ENCODE measurements at regions not wholly inside any gene's neighbourhood (a gene's known extent, or its start where the extent isn't known, plus 50 kb on each side); places are given as distances from the start of the nearest gene placed in this dataset.
"Not testable (repeated sequence)": the region's sequence is repeated elsewhere in the genome, so short reads cannot be mapped to it uniquely, and the experiment has no call there.

- no peaks in the 10 kb centered on the region for H3K27me3 ChIP-seq (ENCODE audit: control insufficient read depth, insufficient read depth, low read length)
- TF ChIP-seq, protein P1, sequence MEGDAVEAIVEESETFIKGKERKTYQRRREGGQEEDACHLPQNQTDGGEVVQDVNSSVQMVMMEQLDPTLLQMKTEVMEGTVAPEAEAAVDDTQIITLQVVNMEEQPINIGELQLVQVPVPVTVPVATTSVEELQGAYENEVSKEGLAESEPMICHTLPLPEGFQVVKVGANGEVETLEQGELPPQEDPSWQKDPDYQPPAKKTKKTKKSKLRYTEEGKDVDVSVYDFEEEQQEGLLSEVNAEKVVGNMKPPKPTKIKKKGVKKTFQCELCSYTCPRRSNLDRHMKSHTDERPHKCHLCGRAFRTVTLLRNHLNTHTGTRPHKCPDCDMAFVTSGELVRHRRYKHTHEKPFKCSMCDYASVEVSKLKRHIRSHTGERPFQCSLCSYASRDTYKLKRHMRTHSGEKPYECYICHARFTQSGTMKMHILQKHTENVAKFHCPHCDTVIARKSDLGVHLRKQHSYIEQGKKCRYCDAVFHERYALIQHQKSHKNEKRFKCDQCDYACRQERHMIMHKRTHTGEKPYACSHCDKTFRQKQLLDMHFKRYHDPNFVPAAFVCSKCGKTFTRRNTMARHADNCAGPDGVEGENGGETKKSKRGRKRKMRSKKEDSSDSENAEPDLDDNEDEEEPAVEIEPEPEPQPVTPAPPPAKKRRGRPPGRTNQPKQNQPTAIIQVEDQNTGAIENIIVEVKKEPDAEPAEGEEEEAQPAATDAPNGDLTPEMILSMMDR (IDR thresholded peaks at IDR 0.05), result no peak
- H3K4me2 ChIP-seq (ENCODE audit: low read length), result no peak overlapping the region
- H3K79me2 ChIP-seq, result no peaks in the 10 kb centered on the region
- H3K4me1 ChIP-seq, result no peaks in the 10 kb centered on the region
- no peak overlapping the region for H3K4me3 ChIP-seq (ENCODE audit: low read depth, low read length)
- H3K9ac ChIP-seq, result no peak overlapping the region
- no peaks in the 10 kb centered on the region for H3K36me3 ChIP-seq (ENCODE audit: control insufficient read depth, insufficient read depth, low read length)
- no peak overlapping the region for H3K27ac ChIP-seq
- no peak overlapping the region for H2AFZ ChIP-seq
- no peaks in the 10 kb centered on the region for H3K9me3 ChIP-seq (ENCODE audit: control insufficient read depth, low read length)
Observed at GRCh38 chr21:31788581-31788980, 56.7 kb upstream of the SCAF4 start.

DNA sequence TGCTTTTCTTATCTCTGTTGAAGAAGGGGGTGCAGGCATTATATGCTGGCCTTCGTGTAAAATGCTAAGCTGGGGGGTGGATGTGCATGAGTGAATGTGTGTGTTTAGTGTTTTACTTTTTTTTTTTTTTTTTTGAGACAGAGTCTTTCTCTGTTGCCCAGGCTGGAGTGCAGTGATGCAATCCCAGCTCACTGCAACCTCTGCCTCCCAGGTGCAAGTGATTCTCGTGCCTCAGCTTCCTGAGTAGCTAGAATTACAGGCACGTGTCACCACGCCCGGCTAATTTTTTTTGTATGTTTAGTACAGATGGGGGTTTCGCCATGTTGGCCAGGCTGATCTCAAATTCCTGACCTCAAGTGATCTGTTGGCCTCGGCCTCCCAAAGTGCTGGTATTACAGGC lies 55.8 kb upstream of the SCAF4 start:
- H3K9me3 ChIP-seq (ENCODE audit: control insufficient read depth, low read length); H3K4me1 ChIP-seq: not testable (repeated sequence)

GRCh38 chr21:31786164-31786920 lies 54.4 kb upstream of the SCAF4 start:
- no peak overlapping the region for H3K4me3 ChIP-seq (ENCODE audit: low read depth, low read length)
- H2AFZ ChIP-seq, result no peak overlapping the region
- no peaks in the 10 kb centered on the region for H3K9me3 ChIP-seq (ENCODE audit: control insufficient read depth, low read length)
- no peak overlapping the region for H3K4me2 ChIP-seq (ENCODE audit: low read length)
- no peaks in the 10 kb centered on the region for H3K36me3 ChIP-seq (ENCODE audit: control insufficient read depth, insufficient read depth, low read length)
- H3K9ac ChIP-seq, result no peak overlapping the region
- no peak overlapping the region for H3K27ac ChIP-seq
- TF ChIP-seq, protein P1 (IDR thresholded peaks at IDR 0.05), result no peak
- no peaks in the 10 kb centered on the region for H3K4me1 ChIP-seq
- H3K79me2 ChIP-seq, result no peaks in the 10 kb centered on the region
- no peaks in the 10 kb centered on the region for H3K27me3 ChIP-seq (ENCODE audit: control insufficient read depth, insufficient read depth, low read length)

More for the DNA sequence above, 55.8 kb upstream of the SCAF4 start:
- not testable (repeated sequence) for H3K27me3 ChIP-seq (ENCODE audit: control insufficient read depth, insufficient read depth, low read length); H3K27ac ChIP-seq; H2AFZ ChIP-seq; H3K36me3 ChIP-seq (ENCODE audit: control insufficient read depth, insufficient read depth, low read length); H3K4me2 ChIP-seq (ENCODE audit: low read length); H3K4me3 ChIP-seq (ENCODE audit: low read depth, low read length); H3K9ac ChIP-seq; H3K79me2 ChIP-seq

DNA sequence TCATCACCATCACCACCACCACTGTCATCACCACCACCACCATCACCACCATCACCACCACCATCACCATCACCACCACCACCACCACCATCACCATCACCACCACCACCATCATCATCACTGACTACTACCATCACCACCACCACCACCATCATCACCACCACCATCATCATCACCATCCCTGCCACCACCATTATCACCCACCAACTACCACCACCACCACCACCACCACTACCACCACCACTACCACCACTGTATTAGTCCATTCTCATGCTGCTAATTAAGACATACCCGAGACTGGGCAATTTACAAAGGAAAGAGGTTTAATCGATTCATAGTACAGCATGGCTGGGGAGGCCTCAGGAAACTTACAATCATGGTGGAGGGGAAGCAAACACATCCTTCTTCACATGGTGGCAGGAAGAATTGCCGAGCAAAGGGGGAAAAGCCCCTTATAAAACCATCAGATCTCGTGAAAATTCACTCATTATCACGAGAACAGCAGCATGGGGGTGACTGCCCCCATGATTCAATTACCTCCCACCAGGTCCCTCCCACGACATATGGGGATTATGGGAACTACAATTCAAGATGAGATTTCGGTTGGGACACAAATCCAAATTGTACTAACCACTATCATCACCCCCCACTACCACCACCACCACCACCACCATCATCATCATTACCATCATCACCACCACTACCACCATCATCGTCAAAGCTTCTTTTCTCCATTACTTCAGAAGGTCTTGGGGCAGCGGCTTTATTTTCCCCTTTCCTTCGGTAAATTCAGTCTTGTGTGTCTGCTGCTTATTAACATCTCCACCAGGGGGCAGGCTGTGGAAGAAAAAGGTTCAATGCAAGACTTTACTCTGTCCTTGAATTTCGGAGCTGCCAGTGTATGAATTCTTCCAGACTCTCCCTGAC lies 53.6 kb upstream of the SCAF4 start:
- H3K36me3 ChIP-seq (ENCODE audit: control insufficient read depth, insufficient read depth, low read length); H3K27ac ChIP-seq; H3K4me3 ChIP-seq (ENCODE audit: low read depth, low read length); H3K9me3 ChIP-seq (ENCODE audit: control insufficient read depth, low read length); H3K4me1 ChIP-seq; H3K4me2 ChIP-seq (ENCODE audit: low read length); H3K27me3 ChIP-seq (ENCODE audit: control insufficient read depth, insufficient read depth, low read length); H2AFZ ChIP-seq; H3K79me2 ChIP-seq; H3K9ac ChIP-seq: not testable (repeated sequence)
- TF ChIP-seq, protein P1 (IDR thresholded peaks at IDR 0.05), result peak; percentile 59

GRCh38 chr21:31781737-31782136 lies 49.8 kb upstream of the SCAF4 start:
- Histone ChIP-seq H3K27me3 (ENCODE audit: control insufficient read depth, insufficient read depth, low read length) (no peaks in the 10 kb centered on the region), H3K79me2 (no peaks in the 10 kb centered on the region), H3K4me1 (no peaks in the 10 kb centered on the region), H3K9ac (no peak overlapping the region), H3K4me3 (ENCODE audit: low read depth, low read length) (no peak overlapping the region), H3K36me3 (ENCODE audit: control insufficient read depth, insufficient read depth, low read length) (no peaks in the 10 kb centered on the region), H3K27ac (no peak overlapping the region), H3K4me2 (ENCODE audit: low read length) (no peak overlapping the region), H3K9me3 (ENCODE audit: control insufficient read depth, low read length) (no peaks in the 10 kb centered on the region), H2AFZ (no peak overlapping the region)
- TF ChIP-seq, protein P1 (IDR thresholded peaks at IDR 0.05), result no peak

Measured in parathyroid adenoma (tissue), 2 donors.